ENCODE measurements at regions not wholly inside any gene's neighbourhood (a gene's known extent, or its start where the extent isn't known, plus 50 kb on each side); places are given as distances from the start of the nearest gene placed in this dataset.
A peak's percentile ranks its signal among the peaks of the same experiment; 100 is the strongest.

- no peak for DNase-seq (ENCODE audit: low read depth)
- H3K4me3 ChIP-seq (ENCODE audit: low read depth, low read length) = no peak overlapping the region
- no peak for TF ChIP-seq CTCF (IDR thresholded peaks at IDR 0.05; ENCODE audit: control insufficient read depth, extremely low read depth, insufficient read depth)
Measured at GRCh38 chr10:61330669-61331068, 122.5 kb downstream of the TMEM26 start.

GRCh38 chr10:61329854-61330253 lies 123.3 kb downstream of the TMEM26 start:
- DNase-seq (ENCODE audit: low read depth) = no peak
- no peak overlapping the region for H3K4me3 ChIP-seq (ENCODE audit: low read depth, low read length)
- no peak for TF ChIP-seq CTCF (IDR thresholded peaks at IDR 0.05; ENCODE audit: control insufficient read depth, extremely low read depth, insufficient read depth)

GRCh38 chr10:61325223-61325960 lies 127.8 kb downstream of the TMEM26 start:
- DNase-seq (ENCODE audit: low read depth) = no peak
- TF ChIP-seq CTCF (IDR thresholded peaks at IDR 0.05; ENCODE audit: control insufficient read depth, extremely low read depth, insufficient read depth) = no peak

GRCh38 chr10:61323726-61324125 lies 129.5 kb downstream of the TMEM26 start:
- DNase-seq (ENCODE audit: low read depth) = peak; percentile 22
- no peak for TF ChIP-seq CTCF (IDR thresholded peaks at IDR 0.05; ENCODE audit: control insufficient read depth, extremely low read depth, insufficient read depth)
- H3K4me3 ChIP-seq (ENCODE audit: low read depth, low read length) = no peak overlapping the region

More at GRCh38 chr10:61325223-61325960, 127.8 kb downstream of the TMEM26 start:
- H3K4me3 ChIP-seq (ENCODE audit: low read depth, low read length) = no peak overlapping the region

GRCh38 chr10:61321041-61321857 lies 131.9 kb downstream of the TMEM26 start:
- no peak for TF ChIP-seq CTCF (IDR thresholded peaks at IDR 0.05; ENCODE audit: control insufficient read depth, extremely low read depth, insufficient read depth)
- no peak overlapping the region for H3K4me3 ChIP-seq (ENCODE audit: low read depth, low read length)
- no peak for DNase-seq (ENCODE audit: low read depth)

- TF ChIP-seq CTCF (IDR thresholded peaks at IDR 0.05; ENCODE audit: control insufficient read depth, extremely low read depth, insufficient read depth) = no peak
Measured at GRCh38 chr10:61320257-61320587, 133.0 kb downstream of the TMEM26 start.

More at GRCh38 chr10:61320257-61320587, 133.0 kb downstream of the TMEM26 start:
- H3K4me3 ChIP-seq (ENCODE audit: low read depth, low read length) = no peak overlapping the region
- no peak for DNase-seq (ENCODE audit: low read depth)

All from LNCaP clone FGC (cell line).